Ecto neural progenitor cell (in vitro differentiated cells): ENCODE measurements at regions not wholly inside any gene's neighbourhood (a gene's known extent, or its start where the extent isn't known, plus 50 kb on each side); places are given as distances from the start of the nearest gene placed in this dataset.

Experiments used
- DNase-seq: peaks from one replicate; pipeline ENCODE4 v3.0.0-alpha.2; 2018; ENCODE audit warnings: low spot score

DNA sequence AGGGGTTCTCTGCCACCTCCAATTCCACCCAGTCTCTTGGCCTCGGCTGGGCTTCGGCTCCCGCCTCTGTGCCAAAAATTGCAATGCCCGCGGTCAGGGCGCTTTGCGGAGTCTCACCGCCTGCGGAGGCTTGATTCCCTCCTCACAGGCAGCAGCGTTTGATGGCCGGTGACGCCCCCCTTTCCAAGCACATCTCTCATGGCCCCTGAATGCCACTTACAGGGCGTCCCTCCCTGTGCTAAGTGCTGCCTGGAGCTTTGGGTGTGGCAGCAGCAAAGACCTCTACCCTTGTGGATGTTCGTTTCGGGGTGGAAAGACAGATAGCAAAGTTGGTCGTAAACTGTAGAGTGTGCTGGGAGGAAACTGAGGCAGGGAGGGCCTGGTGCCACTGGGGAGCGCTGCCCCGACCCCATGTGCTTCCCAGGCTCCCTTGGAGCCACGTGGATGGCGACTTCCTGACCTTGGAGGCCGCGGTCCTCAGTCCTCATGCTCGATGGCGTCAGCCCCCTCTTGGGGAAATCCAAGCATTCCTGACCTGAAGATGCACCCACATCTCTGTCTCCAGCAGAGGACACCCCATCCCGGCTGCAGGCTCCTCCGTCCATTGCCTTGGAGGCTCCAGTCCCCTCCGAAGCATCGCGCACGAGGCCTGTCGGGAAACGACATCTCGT, 249.2 kb upstream of the IRX4 start:
- peak; percentile 37 for DNase-seq

DNA sequence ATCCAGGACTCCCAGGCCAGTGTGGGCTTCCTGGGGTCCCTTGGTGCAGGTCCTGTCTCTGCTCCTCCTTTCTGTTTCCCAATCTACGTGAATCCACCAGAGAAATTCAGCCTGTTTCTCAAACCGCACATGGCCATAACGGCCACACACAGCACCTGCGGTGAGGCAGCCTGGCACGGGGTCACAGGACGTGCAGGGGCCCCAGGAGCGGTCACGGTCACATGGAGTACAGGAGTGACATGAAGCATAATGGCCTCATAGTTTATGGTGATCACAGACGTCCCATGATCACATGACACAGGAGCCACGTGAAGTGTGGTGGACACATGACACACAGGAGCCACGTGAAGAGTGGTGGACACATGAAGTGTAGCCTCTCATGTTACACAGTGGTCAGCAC, 248.5 kb upstream of the IRX4 start:
- no peak for DNase-seq

DNA sequence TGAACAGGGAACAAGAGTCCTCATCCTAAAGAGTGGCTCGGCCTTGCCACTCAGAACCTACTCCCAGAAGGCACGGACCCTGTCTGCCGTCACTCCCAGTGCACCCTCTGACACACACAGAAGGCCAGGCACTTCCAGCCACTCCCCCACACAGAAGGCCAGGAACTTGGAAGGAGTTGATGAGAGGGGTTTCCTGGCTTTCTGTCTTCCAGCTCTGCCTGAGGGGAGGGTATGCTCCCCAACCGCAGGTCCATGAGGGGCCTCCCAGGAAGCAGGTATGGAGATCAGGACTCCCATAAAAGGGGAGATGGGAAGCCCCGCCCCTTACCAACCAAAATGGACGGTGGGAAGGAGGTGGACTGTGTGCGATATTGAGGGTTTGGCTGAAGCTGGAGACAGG, 247.6 kb upstream of the IRX4 start:
- peak; percentile 36 for DNase-seq

DNA sequence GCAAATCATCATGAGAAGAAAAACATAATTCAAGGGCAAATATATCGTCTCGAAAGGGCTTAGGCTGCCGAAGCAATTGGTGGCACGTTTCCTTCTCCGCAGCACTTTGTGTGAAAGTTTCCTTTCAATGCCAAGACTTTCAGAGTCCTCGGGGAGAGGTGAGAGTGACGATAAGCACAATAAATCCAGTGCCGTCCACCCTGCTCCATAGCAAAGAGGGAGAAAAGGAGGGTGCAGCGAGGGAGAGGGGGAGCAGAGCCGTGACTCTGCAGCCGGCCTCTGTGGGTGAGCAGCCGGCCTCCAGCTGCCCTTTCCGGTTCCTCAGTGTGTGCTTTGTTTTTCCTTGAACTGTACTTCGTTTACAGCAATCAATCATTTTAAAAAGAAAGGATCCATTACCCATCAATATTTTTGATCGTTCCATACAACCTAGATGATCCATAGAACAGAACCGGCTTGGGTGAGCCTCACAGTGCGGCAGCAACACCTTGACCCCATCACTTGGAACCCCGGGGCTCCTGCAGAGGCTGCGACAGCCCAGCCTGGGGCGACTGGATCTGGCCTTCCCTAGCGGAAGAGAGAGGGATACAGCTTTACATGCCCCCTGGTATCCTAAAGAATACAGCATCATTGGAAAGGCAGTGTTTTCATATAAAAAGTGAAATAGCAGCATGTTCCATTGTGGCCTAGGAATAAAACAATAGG, 247.0 kb upstream of the IRX4 start:
- peak; percentile 32 for DNase-seq

DNA sequence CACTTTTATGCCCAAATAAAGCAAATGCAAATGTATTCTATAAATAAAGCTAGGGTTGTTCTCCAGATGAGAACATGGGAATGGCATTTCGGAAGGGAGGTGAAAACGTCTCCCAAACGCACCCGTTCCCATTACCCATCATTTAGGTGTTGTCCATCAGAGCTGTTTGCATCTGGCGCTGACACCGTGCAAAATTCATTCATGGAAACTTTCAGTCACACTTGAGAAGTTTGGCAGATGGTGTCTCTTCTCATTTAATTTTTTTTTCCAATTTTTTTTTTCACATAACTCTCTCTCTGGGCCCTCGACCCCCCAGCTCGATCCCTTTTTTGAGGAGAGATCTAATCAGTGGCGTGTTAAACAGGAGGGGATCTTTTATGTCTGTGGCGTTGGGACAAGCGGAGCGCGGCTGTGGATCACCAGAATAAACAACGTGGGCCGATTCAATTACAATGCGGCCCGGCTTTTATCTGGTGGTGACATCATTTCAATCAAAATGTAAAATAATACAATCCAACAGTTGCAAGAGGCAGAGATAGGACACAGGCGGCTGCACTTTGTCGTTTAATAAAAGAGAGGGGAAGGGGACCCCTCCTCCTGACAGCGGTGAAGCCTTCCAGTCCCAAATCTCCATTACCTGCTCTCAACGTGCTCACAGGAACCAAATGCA, 246.1 kb upstream of the IRX4 start:
- DNase-seq = no peak

DNA sequence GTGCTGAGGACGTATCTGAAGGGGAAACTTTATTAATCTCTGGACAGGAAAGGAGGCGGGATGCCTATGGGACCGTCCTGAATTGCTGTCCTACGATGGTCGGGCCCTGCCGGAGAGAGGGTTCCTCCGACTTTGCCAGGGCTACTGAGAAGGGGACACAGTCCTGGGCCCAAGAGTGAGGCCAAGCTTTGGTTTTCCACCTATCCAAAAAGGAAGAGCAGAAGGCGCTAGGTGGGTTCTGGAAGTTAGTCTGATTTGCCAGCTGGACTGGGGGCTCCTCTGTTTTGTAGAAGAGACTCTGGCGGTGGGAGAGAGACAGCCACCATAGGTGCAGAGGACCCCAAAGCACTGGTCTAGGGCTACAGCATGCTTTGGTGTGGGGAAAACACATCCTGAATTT, 243.8 kb upstream of the IRX4 start:
- DNase-seq = no peak

DNA sequence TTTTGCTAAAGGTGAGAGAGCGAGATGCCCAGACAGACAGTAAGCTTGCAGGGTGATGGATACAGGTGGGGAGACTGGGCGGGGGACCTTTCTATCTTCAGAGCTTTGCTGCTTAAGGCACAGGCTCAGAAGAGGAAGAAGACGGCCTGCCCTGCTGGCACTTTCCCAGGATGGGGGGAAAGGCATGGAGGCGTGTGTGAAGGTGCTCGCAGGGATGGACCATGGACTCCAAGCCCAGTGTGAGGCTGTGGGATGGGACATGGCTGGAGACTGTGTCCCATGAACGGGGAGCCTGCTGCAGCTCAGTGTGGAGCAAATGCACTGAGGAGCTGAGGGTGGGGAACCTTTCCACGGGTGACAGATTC, 243.2 kb upstream of the IRX4 start:
- DNase-seq = no peak

DNA sequence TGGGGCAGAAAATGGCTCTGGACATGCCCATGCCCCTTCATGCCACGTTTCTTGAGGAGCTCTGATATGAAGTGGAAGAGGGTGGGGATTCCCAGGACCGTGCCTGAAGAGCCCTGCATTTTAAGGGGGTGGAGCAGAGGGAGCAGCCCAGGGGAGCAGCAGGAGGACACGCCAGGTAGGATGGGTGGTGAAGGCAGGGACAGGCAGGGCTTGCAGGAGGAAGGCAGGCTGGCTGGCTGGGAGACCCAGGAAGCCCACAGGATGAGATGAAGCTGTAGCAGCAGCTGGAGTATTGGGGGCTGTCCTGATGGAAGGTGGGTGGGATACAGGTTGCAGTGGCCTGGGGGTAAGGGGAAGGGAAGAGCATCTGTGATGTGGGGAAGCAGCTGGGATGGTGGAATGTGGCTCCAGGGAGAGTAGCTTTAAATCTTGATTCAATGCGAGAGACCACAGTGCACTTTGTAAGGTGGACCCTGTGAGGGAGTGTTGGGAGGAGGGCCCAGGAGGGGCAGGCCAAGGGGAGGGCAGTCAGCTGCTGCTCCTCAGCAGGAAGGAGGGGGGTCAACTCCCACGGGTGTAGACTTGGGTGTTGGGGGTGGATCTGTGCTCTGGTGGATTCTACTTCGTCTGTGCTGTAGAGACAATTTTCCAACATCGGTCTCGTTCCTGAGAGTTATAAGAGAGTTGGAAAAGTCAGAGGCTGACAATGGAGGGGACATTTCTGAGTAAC, 242.6 kb upstream of the IRX4 start:
- no peak for DNase-seq

DNA sequence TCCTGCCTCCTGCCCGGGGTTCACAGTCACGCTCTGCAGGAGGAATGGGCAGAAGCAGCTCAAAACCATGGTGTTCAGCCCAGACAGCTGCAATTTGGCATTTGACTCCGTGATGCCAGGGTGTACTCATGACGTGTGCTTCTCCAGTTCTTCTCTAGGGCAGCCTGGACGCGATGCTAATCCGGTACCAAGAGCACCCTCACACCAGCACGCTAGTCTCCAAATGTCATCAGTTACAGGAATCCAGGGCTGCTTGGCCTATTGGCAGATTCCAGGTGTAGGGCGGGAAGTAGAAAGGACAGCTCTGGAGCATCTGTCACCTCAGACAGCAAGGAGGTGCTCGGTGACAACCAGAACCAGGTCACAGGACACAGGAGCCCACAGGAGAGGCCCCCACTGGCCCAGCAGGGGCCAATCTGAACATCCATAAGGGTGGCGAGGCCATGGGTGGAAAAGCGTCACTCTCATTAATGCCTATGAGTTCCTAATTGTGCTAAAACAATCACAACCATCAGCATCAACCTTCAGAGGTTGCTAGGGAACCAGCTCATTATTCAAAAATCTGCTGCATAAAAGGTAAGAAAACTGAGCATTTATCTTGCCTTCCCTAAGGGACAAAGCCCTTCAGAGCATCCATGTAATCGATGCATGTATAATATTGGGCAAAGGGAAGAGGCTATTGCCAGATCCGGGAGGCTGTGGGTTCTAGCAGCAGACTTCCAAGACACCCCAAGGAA, 241.9 kb upstream of the IRX4 start:
- no peak for DNase-seq

DNA sequence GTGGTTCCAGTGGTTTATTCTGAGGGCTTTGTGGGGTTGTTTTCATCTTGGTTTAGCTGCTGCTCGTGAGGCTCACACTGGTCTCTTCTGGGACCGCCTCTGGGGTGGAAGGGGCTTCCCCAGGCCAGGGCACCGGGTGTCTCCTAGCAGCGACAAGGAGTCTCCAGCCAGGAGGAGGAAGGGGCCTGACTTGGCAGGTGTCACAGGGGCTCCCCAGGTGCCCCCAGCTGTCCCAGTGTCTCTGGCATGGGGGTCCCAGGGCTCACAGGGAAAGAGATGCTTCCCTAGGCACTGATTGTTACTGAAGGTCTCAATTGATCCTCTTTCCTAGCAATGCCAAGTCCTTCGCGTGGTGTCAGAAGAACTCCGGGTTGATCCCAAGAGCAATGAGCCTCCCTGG, 241.1 kb upstream of the IRX4 start:
- DNase-seq = no peak

DNA sequence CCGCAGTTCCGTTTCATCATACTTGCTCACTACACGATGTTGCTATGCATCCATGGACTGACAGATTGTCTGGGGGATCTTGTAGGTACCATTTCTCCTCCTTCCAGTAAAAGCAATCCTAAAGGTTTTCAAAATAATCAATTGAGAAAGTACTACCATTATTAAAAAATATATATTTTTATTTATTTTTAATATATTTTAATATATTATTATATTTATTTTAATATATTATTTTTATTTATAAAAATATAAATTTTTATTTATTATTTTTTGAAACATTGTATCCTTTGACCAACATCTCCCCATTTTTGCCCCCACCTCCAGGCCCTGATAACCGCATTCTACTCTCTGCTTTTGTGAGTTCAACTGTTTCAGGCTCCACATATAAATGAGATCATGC, 237.6 kb upstream of the IRX4 start:
- DNase-seq = no peak

DNA sequence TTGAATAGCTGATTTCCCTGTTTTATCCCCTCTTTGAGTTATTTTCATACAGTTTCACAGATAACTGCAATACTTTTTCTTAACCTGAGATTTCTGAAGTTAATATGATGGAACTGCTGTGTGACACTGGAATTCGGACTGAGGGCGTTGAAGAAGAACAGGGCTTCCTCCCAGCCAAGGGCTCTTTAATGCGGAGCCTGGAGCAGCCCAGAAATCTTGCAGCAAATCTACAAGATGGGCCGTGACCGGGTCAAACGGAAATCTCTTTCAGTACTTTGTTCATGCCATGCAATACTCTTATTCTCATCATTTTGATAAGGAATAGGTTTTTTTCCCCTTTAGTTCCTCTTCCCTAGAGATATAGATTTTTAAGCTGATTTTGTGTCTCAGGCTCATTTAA, 236.8 kb upstream of the IRX4 start:
- DNase-seq = peak; percentile 36

DNA sequence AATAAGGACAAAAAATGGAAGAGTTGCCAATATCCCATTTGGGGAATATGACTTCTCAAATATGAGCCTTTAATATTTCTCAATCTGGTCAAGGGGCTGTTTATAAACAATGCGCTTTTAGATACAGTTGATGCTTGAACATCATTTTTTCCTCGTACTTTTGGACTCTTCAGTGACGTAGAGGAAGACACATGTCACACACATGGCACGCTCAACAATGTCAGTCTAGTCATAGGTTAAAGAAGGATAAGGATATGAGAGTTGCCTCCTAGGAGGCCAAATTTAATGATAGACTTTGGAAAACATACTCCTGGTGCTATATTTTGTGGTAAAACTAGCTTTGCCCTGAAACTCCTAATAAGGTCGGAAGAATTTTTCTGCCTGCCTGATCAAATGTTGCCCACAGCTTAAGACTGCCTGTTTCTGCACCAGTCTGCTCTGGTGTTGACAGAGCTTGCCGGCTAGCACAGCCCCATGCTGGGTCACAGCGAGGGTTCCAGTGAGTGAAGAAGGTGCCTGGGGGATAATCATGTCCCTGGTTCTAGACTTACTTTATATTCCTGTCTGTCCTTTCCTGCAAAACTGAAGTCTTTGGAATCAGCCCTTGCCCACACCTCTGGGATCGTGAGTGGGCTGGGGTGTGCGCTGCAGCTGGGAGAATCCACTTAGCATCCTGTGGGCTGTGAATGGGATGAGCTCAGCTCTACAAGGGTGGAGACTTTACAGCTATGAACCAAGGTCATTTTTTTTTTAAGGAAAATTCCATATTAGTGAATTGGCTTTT, 230.8 kb upstream of the IRX4 start:
- no peak for DNase-seq

DNA sequence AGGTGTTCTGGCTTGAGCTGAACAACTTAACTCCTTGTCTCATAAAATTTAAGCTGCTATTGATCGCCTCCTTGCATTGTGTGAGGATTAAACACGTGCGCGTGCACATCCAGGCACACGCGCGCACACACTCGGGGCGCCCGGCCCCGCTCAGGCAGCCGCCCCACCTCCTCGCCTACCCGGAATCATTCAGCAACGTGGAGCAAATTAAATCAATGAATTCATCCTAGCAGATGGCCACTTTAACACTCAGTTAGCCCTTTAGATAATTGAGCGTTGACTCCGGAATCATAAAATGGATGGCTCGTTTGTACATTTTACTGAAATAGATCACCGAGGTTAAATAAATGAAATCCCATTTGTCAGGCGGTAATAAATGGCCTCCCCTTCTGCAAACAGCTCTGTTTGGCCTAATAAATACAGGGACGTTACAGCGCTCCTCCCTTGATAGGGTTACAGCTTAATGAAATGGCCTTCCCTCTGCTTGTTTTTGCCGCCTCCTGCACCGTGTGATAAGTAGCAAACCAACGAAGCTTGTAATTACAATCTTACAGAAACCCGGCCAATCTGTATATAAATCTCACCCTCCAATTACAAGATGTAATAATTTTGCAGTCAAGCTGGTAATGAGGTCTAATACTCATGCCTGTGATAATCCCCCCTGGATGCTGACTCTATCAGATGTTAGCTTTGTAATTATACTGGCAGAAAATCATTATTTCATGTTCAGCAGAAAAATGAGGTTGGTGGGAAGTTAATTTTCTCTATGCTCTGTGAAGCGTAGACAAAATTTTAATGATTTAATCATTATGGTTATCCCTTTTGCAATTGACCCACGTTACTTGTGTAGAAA, 229.7 kb upstream of the IRX4 start:
- DNase-seq = no peak

DNA sequence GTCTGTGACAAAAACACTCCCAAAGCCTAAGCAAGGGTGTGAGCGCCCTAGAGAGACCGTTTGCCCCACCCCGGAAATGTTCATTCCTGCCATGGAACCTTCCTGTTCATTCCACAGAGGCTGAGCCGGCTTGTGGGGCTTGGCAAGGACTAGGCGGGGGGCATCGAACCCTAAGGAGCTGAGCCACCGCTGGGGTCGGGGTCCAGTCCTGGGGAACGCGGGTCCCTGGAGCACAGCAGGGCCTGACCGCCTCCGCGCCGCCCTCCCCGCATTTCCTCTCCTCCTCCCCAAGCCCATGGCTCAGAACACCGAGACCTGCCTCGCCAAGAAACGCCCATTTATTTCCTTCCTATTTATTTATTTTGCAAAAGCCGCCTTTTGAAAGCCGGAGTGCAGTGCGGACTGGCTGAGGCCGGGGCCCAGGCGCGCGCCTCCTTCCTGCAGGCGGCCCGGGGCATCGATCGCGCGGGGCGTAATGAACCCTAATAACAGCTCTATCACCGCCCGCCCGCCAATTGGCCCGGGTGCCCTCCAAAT, 228.9 kb upstream of the IRX4 start:
- peak; percentile 43 for DNase-seq

DNA sequence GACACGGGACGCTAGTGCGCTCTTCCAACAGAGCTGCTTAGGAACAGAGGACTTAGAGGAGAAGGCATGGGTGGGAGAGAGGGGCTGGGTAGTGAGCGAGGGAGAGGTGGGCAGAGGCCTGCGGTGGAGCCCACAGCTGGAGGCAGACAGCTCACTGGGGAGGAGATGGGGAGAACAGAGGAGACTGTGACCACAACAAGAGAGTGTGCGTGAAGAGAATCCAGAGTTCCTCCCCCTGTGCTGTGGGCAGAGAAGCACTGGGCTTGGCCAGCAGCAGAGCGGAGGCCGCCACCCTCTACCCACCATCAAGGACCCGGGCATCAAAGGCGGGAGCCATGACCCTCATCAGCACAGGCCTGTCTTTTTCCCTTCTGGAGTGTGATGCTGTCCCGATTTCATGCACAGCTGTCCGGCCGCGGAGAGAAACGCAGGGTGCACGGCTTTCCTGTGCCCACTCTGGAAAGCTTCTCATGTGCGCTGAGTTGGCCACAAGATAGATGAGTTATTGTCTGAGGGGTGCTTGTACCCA, 228.3 kb upstream of the IRX4 start:
- no peak for DNase-seq

DNA sequence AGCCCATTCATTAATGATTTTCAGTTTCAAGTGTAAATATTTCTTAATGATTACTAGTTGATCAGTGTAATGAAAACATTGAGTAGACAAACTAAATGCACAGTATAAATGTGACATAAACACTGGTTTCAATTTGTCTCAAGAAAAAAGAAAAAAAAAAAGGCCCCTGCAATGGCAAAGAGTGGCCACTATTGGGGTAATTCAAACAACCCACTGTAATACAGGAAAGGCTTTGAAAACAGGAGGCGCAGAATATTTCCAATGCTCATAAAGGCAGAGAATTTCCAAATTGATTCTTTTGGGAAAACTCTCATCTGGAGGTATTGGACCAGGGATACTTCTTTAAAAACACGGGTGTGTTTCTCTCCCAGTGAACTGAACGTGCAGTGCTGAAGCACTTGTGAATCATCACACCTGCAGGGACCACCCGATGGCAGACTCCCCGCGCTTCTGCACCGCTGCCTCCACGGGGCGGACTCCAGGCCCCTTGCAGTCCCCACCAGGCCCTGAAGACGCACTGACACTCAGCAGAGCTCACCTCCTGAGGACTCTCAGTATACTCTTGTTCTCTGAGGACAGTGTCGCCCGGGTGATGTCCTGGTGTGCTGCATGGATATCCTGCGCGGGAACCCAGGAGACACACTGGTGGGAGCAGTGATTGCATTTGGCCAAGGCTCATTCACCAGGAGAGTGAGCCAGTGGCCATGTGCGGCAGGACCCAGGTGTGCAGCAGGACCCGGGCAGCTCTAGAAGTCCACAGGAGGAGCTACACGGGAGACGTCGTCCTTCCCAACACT, 227.6 kb upstream of the IRX4 start:
- peak; percentile 34 for DNase-seq

DNA sequence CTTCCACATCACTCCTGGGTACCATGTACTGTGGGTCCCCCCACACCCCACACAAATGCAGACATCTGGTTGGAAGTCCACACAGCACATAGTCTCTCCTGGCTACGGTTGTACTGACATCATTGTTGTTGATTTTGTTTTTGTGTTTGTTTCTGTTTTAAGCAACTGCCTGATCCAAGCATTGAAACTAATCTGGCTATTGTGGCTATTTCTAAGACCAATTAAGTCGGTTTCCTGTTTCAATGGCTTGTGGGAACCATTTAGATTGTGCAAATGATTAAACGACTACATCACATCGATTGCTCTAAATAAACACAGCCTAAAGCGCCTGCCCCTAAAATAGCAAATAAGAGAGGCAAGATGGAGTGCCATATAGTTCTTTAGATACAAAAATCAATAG, 226.8 kb upstream of the IRX4 start:
- DNase-seq = no peak

DNA sequence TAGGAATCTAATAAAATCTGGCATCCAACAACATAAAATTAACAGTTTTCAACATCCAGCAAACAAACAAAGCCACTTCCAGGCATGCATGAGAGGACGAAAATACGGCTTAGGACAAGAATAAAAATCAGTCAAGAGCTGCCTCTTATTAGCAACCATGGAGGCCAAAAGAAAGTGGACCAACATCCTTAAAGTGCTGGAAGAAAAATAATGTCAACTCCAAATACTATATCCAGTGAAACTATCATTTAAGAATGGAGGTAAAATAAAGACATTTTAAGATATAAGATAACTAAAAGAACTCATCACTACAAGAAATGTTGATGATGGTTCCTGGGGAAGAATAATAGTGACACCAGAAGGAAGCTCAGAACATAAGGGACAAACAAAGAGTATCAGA, 224.0 kb upstream of the IRX4 start:
- no peak for DNase-seq
